ENCODE measurements at regions not wholly inside any gene's neighbourhood (a gene's known extent, or its start where the extent isn't known, plus 50 kb on each side); places are given as distances from the start of the nearest gene placed in this dataset.
A peak's percentile ranks its signal among the peaks of the same experiment; 100 is the strongest.

GRCh38 chr20:50313827-50314677 is 123.4 kb downstream of the CEBPB start:
- DNase-seq (ENCODE audit: low read depth) = no peak

DNA sequence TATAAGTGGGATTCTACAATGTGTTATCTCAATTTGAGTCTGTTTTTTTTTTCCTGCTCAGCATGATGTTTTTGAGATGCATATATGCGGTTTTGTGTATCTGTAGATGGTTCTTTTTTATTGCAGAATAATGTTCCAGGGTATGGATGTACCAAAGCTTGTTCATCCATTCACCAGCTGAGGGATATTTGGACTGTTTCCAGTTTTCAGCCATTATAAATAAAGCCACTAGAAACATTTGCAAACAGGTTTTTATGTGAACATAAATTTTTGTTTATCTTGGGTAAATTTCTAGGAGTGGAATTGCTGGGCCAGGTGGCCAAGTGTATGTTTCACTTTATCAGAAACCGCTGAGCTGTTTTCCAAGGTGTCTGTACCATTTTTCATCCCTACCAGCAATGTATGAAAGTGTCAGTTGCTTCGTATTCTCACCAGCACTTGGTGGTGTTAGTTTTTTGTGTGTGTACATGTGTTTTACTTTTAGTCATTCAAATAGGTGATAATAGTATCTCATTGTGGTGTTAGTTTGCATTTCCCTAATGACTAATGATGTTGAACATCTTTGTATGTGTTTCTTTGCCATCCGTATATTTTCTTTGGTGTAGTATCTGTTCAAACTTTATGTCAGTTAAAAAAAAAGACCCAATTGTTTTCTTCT is 124.2 kb downstream of the CEBPB start:
- no peak for DNase-seq (ENCODE audit: low read depth)

- DNase-seq (ENCODE audit: low read depth) = no peak
Measured at GRCh38 chr20:50315586-50316551, 125.2 kb downstream of the CEBPB start.

GRCh38 chr20:50317116-50317515 is 126.5 kb downstream of the CEBPB start:
- DNase-seq (ENCODE audit: low read depth) = no peak

DNA sequence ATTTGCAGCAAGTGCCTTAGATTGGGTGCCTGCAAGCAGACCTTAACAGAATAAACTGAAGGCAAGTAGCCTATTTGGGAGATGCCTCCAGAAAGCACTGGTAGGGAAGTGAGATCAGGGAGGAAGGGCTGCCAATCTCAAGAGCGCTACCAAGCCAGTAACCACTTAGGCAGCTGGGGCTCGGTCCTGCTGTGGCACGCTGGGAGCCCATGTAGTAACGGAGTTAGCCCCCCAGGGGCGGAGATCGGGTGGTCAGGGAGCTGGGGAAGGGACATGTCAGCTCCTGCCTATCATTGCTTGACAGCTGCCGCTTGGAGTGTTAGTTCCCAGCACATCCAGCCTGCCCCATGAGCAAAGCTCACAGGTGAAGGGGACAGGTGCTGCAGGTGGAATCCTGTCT is 127.0 kb downstream of the CEBPB start:
- no peak for DNase-seq (ENCODE audit: low read depth)

GRCh38 chr20:50318710-50319109 is 128.1 kb downstream of the CEBPB start:
- DNase-seq (ENCODE audit: low read depth) = no peak

DNA sequence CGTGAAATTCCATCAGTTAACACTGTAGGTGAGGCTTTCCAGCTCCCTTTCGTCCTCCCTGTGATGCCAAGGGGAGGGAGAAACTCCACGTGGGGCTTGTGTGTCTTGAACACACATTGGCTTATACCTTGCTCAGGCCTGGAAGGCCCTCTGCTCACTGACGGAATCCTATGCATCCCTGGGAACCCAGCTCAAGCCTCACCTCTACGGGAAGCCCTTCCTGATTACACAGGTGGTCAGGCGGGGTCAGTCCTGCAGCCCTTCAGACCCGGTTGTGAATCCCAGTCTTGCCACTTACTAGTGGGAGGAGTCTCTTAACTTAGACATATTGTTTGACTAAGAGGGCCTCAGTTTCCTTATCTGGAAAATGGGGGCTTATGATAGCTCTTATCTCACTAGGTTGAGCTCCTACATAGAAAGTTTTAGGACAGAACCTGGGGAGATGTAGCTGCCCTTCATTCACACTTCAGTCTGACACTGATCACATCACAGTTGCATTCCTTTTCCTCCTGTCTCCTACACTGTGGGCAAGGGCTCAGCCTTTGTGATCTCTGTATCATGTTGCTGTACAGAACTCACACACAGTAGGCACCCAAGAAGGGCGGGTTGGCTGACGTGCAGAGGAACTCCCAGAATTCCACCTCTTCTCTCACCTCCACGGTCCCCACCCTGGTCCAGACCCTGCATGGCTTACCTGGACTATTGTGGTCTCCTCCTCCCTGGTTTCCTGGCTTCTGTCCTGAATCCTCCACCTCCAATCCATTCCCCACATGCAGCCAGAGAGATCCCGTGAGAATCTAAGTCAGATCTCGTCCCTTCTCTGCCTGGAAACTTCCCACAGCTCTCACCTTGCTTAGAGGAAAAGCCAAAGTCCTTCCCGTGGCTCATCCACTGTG is 129.6 kb downstream of the CEBPB start:
- DNase-seq (ENCODE audit: low read depth) = no peak

GRCh38 chr20:50320901-50321796 is 130.5 kb downstream of the CEBPB start:
- DNase-seq (ENCODE audit: low read depth) = peak; percentile 86

GRCh38 chr20:50321797-50322480 is 131.3 kb downstream of the CEBPB start:
- DNase-seq (ENCODE audit: low read depth) = peak; percentile 34

GRCh38 chr20:50322703-50323131 is 132.1 kb downstream of the CEBPB start:
- no peak for DNase-seq (ENCODE audit: low read depth)

GRCh38 chr20:50323209-50323608 is 132.6 kb downstream of the CEBPB start:
- DNase-seq (ENCODE audit: low read depth) = peak; percentile 39

GRCh38 chr20:50323777-50324775 is 133.4 kb downstream of the CEBPB start:
- no peak for DNase-seq (ENCODE audit: low read depth)

DNA sequence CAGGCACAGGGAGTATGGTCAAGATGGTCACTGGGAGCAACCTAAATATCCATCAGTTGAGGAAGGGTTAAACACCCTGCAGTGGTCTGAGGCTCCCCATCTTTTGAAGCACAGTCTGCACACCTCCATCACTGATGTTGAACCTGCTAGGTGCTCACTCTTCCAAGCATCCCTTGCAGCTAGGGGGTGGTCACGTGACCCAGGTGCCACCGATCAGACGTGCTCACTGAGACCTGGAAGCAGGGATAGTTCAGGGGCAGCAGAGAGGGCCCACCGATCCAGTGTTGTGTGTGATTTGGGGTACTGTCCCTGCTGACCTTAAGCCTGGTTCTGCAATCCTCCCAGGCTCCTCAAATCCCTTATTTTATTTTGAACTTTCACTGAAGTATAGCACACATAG is 134.6 kb downstream of the CEBPB start:
- no peak for DNase-seq (ENCODE audit: low read depth)

DNA sequence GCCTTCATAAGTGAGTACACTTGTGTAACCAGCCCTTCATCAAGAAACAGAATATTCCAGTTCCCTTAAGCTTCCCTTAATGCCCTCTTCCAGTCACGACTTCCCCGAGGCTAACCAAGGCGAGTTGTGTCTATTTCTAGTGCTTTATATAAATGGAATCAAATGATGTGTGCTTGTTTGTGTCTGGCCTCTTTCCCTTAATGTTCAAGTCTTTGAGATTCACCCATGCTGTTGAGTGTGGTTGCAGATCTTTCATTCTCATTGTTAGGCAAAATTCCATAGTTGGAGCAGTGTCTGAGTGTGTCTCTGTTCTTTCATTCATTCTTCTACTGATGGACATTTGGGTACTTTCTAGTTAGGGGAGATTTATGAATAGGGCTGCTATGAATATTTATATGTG is 135.0 kb downstream of the CEBPB start:
- no peak for DNase-seq (ENCODE audit: low read depth)

GRCh38 chr20:50327666-50328065 is 137.0 kb downstream of the CEBPB start:
- DNase-seq (ENCODE audit: low read depth) = no peak

GRCh38 chr20:50328222-50328979 is 137.8 kb downstream of the CEBPB start:
- no peak for DNase-seq (ENCODE audit: low read depth)
